VCaP (cell line): ENCODE measurements at regions not wholly inside any gene's neighbourhood (a gene's known extent, or its start where the extent isn't known, plus 50 kb on each side); places are given as distances from the start of the nearest gene placed in this dataset.
"Not testable (repeated sequence)": the region's sequence is repeated elsewhere in the genome, so short reads cannot be mapped to it uniquely, and the experiment has no call there.

ENCODE experiments used
- H3K27ac ChIP-seq: fragments of 450-650 bp; 2 replicates; pipeline ENCODE4 v1.5.1; 2017
- TF ChIP-seq, protein P1 (sequence below): fragments of 450-650 bp; conservative IDR thresholded peaks from 2 replicates; pipeline ENCODE4 v1.5.1; 2017; ENCODE audit warnings: mild to moderate bottlenecking, moderate library complexity

DNA sequence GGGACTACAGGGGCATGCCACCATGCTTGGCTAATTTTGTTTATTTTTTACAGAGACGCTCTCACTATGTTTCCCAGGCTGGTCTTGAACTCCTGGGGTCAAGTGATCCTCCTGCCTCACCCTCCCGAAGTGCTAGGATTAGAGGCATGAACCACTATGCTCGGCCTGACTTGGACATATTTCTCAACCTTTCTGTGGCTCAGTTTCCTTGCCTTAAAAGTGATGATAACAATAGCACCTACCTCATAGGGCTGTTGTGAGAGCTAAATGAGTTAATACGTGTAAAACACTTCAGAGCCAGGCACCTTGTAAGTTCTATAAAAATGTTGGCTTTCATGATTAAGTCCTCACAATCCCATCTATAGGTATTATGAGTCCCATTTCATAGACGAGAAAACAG lies 89.2 kb upstream of the METAP2 start:
- TF ChIP-seq, protein P1, sequence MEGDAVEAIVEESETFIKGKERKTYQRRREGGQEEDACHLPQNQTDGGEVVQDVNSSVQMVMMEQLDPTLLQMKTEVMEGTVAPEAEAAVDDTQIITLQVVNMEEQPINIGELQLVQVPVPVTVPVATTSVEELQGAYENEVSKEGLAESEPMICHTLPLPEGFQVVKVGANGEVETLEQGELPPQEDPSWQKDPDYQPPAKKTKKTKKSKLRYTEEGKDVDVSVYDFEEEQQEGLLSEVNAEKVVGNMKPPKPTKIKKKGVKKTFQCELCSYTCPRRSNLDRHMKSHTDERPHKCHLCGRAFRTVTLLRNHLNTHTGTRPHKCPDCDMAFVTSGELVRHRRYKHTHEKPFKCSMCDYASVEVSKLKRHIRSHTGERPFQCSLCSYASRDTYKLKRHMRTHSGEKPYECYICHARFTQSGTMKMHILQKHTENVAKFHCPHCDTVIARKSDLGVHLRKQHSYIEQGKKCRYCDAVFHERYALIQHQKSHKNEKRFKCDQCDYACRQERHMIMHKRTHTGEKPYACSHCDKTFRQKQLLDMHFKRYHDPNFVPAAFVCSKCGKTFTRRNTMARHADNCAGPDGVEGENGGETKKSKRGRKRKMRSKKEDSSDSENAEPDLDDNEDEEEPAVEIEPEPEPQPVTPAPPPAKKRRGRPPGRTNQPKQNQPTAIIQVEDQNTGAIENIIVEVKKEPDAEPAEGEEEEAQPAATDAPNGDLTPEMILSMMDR, result no peak

DNA sequence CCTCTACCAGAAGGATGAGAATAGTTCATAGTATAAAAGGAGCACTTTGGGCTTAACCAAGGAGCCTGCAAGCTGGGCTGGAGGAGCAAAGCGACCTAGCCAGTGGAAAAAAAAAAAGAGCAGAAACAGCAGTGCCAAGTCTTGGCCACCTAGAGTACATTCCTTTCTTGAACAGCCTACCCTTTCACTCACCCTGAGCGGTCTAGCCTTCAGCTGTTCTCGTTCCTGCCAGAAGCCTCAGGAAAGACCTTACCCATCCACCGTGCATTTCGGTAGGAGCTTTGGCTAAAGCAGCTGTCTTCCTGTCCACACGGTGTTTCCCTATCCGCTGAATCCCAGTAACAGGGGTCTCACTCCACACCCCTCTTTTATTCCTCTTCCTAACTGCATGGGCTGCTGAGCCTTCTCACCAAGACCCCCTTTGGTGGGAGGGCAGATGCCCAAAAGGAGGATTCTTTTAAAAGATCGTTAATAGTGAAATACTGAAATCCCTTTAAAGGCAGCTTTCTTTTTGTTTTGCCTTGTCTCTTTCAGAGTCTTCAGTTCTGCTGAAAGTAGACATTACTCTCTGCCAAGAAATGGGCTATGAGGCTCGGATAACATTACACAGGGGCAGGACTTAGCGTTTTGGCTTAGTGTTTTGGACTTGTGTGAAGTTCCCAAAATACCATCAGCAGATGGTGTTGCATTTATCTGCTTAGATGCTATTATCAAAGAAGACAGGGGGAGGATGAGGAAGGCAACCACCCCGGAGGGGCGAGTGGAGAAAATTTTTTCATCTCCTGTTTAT lies 88.5 kb upstream of the METAP2 start:
- no peak overlapping the region for H3K27ac ChIP-seq
- TF ChIP-seq, protein P1, result no peak

More for the DNA sequence above, 89.2 kb upstream of the METAP2 start:
- peak overlapping the region; percentile 52 for H3K27ac ChIP-seq

- TF ChIP-seq, protein P1, result no peak
- no peak overlapping the region for H3K27ac ChIP-seq
These were observed 87.9 kb upstream of the METAP2 start for GRCh38 chr12:95386051-95386450.

DNA sequence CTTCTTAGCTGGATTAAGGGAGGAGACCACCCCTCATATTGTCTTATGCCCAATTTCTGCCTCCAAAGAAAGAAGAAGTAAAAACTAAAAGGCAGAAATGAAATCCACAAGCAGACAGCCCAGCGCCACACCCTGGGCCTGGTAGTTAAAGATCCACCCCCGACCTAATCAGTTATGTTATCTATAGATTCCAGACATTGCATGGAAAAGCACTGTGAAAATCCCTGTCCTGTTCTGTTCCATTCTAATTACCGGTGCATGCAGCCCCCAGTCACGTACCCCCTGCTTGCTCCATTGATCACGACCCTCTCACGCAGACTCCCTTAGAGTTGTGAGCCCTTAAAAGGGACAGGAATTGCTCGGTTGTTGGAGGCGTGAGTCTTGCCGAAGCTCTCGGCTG lies 85.7 kb upstream of the METAP2 start:
- H3K27ac ChIP-seq, result not testable (repeated sequence)

DNA sequence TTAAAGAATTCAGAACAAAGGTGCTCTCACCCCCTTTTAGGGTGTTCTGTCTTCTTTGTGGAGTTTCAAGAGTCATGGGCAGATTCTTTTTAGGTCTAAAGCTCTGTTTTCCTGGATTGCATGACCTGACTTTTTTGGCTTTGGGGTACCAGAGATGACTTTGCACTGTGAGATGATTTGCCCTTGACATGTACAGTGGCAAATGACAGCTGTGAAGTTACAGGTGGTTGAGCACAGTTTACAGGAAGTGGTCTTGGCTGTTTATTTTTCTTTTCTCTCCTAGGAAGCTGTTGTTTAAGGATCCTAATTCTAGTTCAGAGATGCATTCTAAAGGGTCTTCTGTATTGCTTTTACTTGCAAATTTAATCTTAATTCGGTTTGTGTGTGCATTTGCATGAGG lies 83.8 kb upstream of the METAP2 start:
- no peak overlapping the region for H3K27ac ChIP-seq
- TF ChIP-seq, protein P1, result no peak

DNA sequence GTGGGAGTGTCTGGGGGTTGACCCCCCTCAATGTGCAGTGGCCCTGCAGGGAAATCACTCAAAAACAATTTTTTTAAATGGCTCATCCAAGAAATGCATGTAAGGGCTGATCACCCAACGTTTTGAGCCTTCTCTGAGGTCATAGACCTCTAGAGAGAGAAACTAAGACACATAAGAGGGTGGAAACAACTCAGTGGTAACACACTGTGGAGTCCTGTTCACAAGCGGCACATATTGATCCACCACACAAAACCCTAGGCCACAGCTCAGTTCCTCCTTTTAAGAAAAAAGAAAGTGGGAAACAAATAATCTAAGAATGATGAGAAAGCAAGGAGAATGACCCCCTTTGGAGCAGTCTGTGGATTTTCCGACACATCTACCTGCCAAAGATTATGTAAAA lies 83.0 kb upstream of the METAP2 start:
- H3K27ac ChIP-seq, result no peak overlapping the region
- TF ChIP-seq, protein P1, result no peak

GRCh38 chr12:95393191-95393790 lies 80.7 kb upstream of the METAP2 start:
- H3K27ac ChIP-seq, result no peak overlapping the region
- TF ChIP-seq, protein P1, result no peak

DNA sequence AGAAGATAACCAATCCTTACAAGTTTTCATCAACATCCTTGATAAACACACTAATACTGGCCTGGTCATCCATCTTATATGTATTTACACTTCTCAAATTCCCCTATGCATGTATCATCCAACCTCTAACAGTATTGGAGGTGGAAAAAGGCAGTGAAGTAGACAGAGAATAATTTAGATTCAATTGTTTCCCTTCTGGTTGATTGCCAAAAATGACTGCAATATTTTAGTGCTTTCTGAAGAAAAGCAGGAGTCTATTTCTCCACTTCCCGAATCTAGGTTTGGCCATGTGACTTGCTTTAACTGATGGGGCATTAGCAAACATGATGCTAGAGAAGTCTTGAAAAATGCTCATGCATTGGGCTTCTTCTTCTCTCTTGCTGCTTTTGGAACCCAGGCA lies 78.3 kb upstream of the METAP2 start:
- no peak overlapping the region for H3K27ac ChIP-seq
- TF ChIP-seq, protein P1, result no peak
